ENCODE measurements at regions not wholly inside any gene's neighbourhood (a gene's known extent, or its start where the extent isn't known, plus 50 kb on each side); places are given as distances from the start of the nearest gene placed in this dataset.

- DNase-seq, result no peak
- H3K36me3 Mint-ChIP-seq (ENCODE audit: unreplicated experiment), result no peaks in the 10 kb centered on the region
- H3K4me3 Mint-ChIP-seq (ENCODE audit: unreplicated experiment), result no peak overlapping the region
- H3K27ac Mint-ChIP-seq (ENCODE audit: unreplicated experiment), result no peak overlapping the region
- no peak for TF ChIP-seq CTCF (IDR thresholded peaks at IDR 0.05; ENCODE audit: partially characterized antibody, unreplicated experiment)
- H3K27me3 Mint-ChIP-seq (ENCODE audit: unreplicated experiment), result no peaks in the 10 kb centered on the region
- H3K4me1 Mint-ChIP-seq (ENCODE audit: low read depth, unreplicated experiment), result peaks cover 2% of the 10 kb centered on the region
- no peaks in the 10 kb centered on the region for H3K9me3 Mint-ChIP-seq (ENCODE audit: unreplicated experiment)
Measured at GRCh38 chrX:95728446-95728845, 956.2 kb upstream of the DIAPH2 start.

GRCh38 chrX:95729401-95729800, 955.2 kb upstream of the DIAPH2 start:
- TF ChIP-seq CTCF (IDR thresholded peaks at IDR 0.05; ENCODE audit: partially characterized antibody, unreplicated experiment), result no peak
- H3K36me3 Mint-ChIP-seq (ENCODE audit: unreplicated experiment), result no peaks in the 10 kb centered on the region
- H3K9me3 Mint-ChIP-seq (ENCODE audit: unreplicated experiment), result no peaks in the 10 kb centered on the region

GRCh38 chrX:95733426-95733825, 951.2 kb upstream of the DIAPH2 start:
- TF ChIP-seq CTCF (IDR thresholded peaks at IDR 0.05; ENCODE audit: partially characterized antibody, unreplicated experiment), result no peak
- H3K27ac Mint-ChIP-seq (ENCODE audit: unreplicated experiment), result no peak overlapping the region
- DNase-seq, result no peak
- H3K4me1 Mint-ChIP-seq (ENCODE audit: low read depth, unreplicated experiment), result peaks cover 2% of the 10 kb centered on the region
- H3K4me3 Mint-ChIP-seq (ENCODE audit: unreplicated experiment), result no peak overlapping the region
- H3K9me3 Mint-ChIP-seq (ENCODE audit: unreplicated experiment), result no peaks in the 10 kb centered on the region
- no peaks in the 10 kb centered on the region for H3K27me3 Mint-ChIP-seq (ENCODE audit: unreplicated experiment)
- no peaks in the 10 kb centered on the region for H3K36me3 Mint-ChIP-seq (ENCODE audit: unreplicated experiment)

More at GRCh38 chrX:95729401-95729800, 955.2 kb upstream of the DIAPH2 start:
- Mint-ChIP-seq H3K4me3 (ENCODE audit: unreplicated experiment) (no peak overlapping the region), H3K4me1 (ENCODE audit: low read depth, unreplicated experiment) (peaks cover 2% of the 10 kb centered on the region), H3K27ac (ENCODE audit: unreplicated experiment) (no peak overlapping the region), H3K27me3 (ENCODE audit: unreplicated experiment) (no peaks in the 10 kb centered on the region)
- DNase-seq, result no peak

- no peaks in the 10 kb centered on the region for H3K27me3 Mint-ChIP-seq (ENCODE audit: unreplicated experiment)
- DNase-seq, result no peak
- no peaks in the 10 kb centered on the region for H3K9me3 Mint-ChIP-seq (ENCODE audit: unreplicated experiment)
- no peaks in the 10 kb centered on the region for H3K36me3 Mint-ChIP-seq (ENCODE audit: unreplicated experiment)
- no peak for TF ChIP-seq CTCF (IDR thresholded peaks at IDR 0.05; ENCODE audit: partially characterized antibody, unreplicated experiment)
- no peak overlapping the region for H3K4me3 Mint-ChIP-seq (ENCODE audit: unreplicated experiment)
- H3K4me1 Mint-ChIP-seq (ENCODE audit: low read depth, unreplicated experiment), result no peaks in the 10 kb centered on the region
- no peak overlapping the region for H3K27ac Mint-ChIP-seq (ENCODE audit: unreplicated experiment)
Measured at GRCh38 chrX:95754411-95754810, 930.2 kb upstream of the DIAPH2 start.

- Mint-ChIP-seq H3K27ac (ENCODE audit: unreplicated experiment) (no peak overlapping the region), H3K36me3 (ENCODE audit: unreplicated experiment) (no peaks in the 10 kb centered on the region), H3K27me3 (ENCODE audit: unreplicated experiment) (peaks cover 1% of the 10 kb centered on the region), H3K4me3 (ENCODE audit: unreplicated experiment) (no peak overlapping the region), H3K4me1 (ENCODE audit: low read depth, unreplicated experiment) (no peaks in the 10 kb centered on the region), H3K9me3 (ENCODE audit: unreplicated experiment) (no peaks in the 10 kb centered on the region)
- DNase-seq, result no peak
- TF ChIP-seq CTCF (IDR thresholded peaks at IDR 0.05; ENCODE audit: partially characterized antibody, unreplicated experiment), result no peak
Measured at GRCh38 chrX:95760356-95760755, 924.3 kb upstream of the DIAPH2 start.

All from glutamatergic neuron (in vitro differentiated cells).